ENCODE measurements at regions not wholly inside any gene's neighbourhood (a gene's known extent, or its start where the extent isn't known, plus 50 kb on each side); places are given as distances from the start of the nearest gene placed in this dataset.
"Not testable (repeated sequence)": the region's sequence is repeated elsewhere in the genome, so short reads cannot be mapped to it uniquely, and the experiment has no call there.

DNA sequence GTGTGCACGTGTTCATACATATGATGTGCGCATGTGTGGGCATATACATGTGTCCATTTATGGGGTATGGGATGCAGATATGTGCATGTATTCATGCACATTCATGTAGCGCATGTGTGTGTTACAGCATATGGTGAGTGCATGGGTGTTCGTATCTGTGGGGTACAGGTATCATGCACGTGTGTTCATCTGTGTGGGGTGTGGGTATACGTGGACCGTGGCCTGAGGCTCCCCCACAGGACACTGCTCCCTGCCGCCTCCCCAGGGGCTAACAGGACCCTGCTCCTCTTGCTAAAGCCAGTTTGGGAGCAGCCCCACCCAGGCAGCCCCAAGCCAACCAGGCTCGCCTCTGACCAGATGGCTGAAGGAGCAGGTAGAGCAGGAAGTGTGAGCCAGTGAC lies 213.4 kb upstream of the POTEB2 start:
- not testable (repeated sequence) for H3K4me1 Mint-ChIP-seq (ENCODE audit: low read depth, unreplicated experiment); DNase-seq; H3K36me3 Mint-ChIP-seq (ENCODE audit: unreplicated experiment); H3K27me3 Mint-ChIP-seq (ENCODE audit: unreplicated experiment); H3K27ac Mint-ChIP-seq (ENCODE audit: unreplicated experiment); H3K4me3 Mint-ChIP-seq (ENCODE audit: unreplicated experiment); H3K9me3 Mint-ChIP-seq (ENCODE audit: unreplicated experiment)

DNA sequence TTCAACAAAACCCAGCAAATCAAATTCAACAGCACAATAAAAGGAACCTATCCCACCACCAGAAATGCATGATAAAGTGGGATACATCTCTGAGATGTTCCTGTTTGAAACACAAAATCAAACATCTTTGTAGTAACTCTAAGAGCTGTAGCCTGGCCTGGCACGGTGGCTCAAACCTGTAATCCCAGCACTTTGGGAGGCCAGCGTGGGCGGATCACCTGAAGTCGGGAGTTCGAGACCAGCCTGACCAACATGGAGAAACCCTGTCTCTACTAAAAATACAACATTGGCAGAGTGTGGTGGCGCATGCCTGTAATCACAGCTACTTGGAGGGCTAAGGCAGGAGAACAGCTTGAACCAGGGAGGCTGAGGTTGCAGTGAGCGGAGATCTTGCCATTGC lies 202.8 kb upstream of the POTEB2 start:
- H3K9me3 Mint-ChIP-seq (ENCODE audit: unreplicated experiment); H3K4me3 Mint-ChIP-seq (ENCODE audit: unreplicated experiment); H3K27me3 Mint-ChIP-seq (ENCODE audit: unreplicated experiment); DNase-seq; H3K27ac Mint-ChIP-seq (ENCODE audit: unreplicated experiment); H3K36me3 Mint-ChIP-seq (ENCODE audit: unreplicated experiment); H3K4me1 Mint-ChIP-seq (ENCODE audit: low read depth, unreplicated experiment): not testable (repeated sequence)

DNA sequence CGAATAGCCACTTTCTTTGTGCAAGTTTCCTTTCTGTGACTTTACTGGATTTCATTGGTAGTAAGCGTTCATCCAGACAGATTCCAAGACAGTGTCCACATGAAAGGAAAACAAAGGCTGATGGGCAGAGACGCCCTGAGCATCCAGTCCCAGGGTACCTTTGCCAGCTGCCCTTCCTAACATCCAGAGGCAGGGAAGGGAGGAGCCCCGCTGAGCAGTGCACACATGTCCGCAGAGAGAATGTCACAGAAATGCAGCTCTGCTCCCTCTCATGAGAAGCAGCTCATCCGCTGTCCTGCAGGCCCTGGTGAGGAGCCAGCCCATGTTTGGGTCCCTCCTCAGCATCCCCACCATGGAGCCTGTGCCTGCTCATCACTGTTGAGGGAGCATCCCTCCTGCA lies 197.4 kb upstream of the POTEB2 start:
- not testable (repeated sequence) for H3K9me3 Mint-ChIP-seq (ENCODE audit: unreplicated experiment); H3K36me3 Mint-ChIP-seq (ENCODE audit: unreplicated experiment); H3K4me3 Mint-ChIP-seq (ENCODE audit: unreplicated experiment)

DNA sequence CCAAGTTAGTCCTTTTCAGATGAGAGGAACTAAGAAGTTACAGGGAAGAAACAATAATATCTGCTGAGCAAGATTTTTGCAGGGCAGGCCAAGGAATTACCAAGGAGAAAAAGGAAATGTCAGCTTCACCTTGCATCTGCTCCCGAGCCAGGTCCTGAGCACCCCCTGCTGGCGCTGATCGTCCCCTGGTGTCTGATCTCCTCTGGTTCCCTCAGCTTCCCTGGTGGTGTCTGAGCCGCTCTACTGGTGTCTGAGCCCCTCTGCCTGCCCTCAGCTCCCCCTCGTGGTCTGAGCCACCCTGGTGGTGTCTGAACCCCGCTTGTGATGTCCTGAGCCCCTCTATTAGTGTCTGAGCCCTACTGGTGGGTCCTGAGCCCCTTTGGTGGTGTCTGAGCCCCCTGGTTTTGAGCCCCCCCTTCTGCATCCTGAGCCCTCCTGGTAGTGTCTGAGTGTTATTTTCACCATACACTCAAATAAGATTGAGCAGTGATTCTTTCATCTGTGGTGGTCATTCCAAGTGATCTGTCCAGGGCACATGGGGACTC lies 196.6 kb upstream of the POTEB2 start:
- H3K9me3 Mint-ChIP-seq (ENCODE audit: unreplicated experiment); H3K36me3 Mint-ChIP-seq (ENCODE audit: unreplicated experiment); H3K27me3 Mint-ChIP-seq (ENCODE audit: unreplicated experiment); DNase-seq; H3K4me3 Mint-ChIP-seq (ENCODE audit: unreplicated experiment); H3K27ac Mint-ChIP-seq (ENCODE audit: unreplicated experiment); H3K4me1 Mint-ChIP-seq (ENCODE audit: low read depth, unreplicated experiment): not testable (repeated sequence)

More for the DNA sequence above, 197.4 kb upstream of the POTEB2 start:
- H3K4me1 Mint-ChIP-seq (ENCODE audit: low read depth, unreplicated experiment); H3K27me3 Mint-ChIP-seq (ENCODE audit: unreplicated experiment); DNase-seq; H3K27ac Mint-ChIP-seq (ENCODE audit: unreplicated experiment): not testable (repeated sequence)

DNA sequence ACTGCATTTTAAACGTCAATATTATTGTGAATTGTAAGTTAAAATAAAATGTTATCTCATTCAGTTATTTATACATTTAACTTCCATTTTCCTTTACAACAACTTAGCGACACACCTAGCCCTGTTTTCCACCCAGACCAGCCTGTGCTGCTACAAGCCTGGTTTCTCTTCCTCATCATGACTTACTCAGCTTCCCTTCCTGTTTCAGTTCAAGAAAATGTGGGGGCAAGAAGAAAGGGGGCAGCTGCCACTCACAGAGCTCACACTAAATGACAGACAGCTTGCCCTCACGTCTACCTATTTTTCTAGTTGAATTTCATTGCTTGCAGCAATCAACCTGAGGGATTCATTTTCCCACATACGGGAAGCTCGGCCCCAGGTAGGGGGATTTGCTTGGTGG lies 185.8 kb upstream of the POTEB2 start:
- not testable (repeated sequence) for DNase-seq; H3K36me3 Mint-ChIP-seq (ENCODE audit: unreplicated experiment); H3K27ac Mint-ChIP-seq (ENCODE audit: unreplicated experiment); H3K4me1 Mint-ChIP-seq (ENCODE audit: low read depth, unreplicated experiment); H3K27me3 Mint-ChIP-seq (ENCODE audit: unreplicated experiment); H3K9me3 Mint-ChIP-seq (ENCODE audit: unreplicated experiment); H3K4me3 Mint-ChIP-seq (ENCODE audit: unreplicated experiment)

DNA sequence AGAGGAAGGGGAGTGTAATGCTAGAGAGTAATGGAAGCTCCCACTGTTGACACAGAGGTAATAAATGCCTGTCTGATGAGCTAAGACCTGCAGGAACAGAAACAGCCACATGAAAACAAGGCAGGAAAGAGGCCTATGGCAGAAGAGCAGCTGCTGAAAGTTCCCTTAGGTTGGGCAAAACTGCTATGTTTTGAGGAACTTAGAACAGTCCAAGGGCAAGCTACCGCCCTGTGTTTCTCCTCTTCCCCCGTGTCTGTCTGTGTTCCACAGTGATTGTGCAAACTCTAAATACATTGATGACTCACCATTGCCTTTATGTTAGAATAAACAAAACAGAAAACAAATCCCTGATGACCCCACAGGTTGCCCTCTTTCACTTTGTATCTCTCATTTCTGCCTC lies 165.6 kb upstream of the POTEB2 start:
- H3K27me3 Mint-ChIP-seq (ENCODE audit: unreplicated experiment); H3K4me3 Mint-ChIP-seq (ENCODE audit: unreplicated experiment); H3K9me3 Mint-ChIP-seq (ENCODE audit: unreplicated experiment); H3K4me1 Mint-ChIP-seq (ENCODE audit: low read depth, unreplicated experiment); H3K36me3 Mint-ChIP-seq (ENCODE audit: unreplicated experiment); DNase-seq; H3K27ac Mint-ChIP-seq (ENCODE audit: unreplicated experiment): not testable (repeated sequence)

DNA sequence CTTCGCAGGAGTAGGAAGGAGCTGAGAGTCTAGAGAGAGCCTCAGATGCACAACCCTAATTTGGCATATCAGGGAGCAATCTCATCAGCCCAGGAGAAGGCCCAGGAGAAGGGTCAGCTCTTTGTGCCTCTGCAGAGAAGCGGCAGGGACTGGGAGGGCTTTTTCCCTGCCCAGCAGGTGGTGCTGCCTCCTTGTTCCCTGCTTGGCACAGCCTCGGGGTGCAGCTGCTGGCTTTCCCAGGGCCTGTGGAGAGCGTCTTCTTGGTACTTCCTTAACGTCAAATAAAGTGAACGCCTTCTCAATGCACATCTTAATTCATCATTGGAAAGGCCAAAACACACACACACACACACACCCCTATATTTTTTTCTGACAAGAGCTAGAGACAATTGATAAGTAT lies 162.9 kb upstream of the POTEB2 start:
- not testable (repeated sequence) for H3K27ac Mint-ChIP-seq (ENCODE audit: unreplicated experiment); H3K36me3 Mint-ChIP-seq (ENCODE audit: unreplicated experiment); H3K27me3 Mint-ChIP-seq (ENCODE audit: unreplicated experiment); H3K4me3 Mint-ChIP-seq (ENCODE audit: unreplicated experiment); H3K9me3 Mint-ChIP-seq (ENCODE audit: unreplicated experiment); DNase-seq; H3K4me1 Mint-ChIP-seq (ENCODE audit: low read depth, unreplicated experiment)

DNA sequence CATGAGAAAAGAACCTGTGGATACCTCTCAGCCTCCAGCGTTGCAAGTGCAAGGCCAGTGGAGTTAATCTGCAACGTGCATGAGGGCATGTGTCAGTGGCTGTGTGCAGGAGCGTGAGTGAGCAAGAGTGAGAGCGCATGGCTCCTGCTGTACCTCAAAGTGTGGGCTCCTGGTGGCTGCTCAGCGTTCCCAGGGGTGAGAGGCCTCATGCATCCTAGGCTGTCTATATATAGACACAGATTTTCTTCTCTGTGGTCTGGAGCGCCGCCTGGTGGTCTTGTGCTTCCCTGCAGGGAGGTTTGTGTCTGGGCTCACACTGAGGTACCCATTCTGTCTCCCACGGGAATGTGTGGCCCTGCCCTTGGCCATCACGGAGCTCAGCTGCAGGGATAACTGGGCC lies 161.8 kb upstream of the POTEB2 start:
- not testable (repeated sequence) for H3K4me1 Mint-ChIP-seq (ENCODE audit: low read depth, unreplicated experiment); H3K27ac Mint-ChIP-seq (ENCODE audit: unreplicated experiment); H3K36me3 Mint-ChIP-seq (ENCODE audit: unreplicated experiment); H3K9me3 Mint-ChIP-seq (ENCODE audit: unreplicated experiment); DNase-seq; H3K4me3 Mint-ChIP-seq (ENCODE audit: unreplicated experiment); H3K27me3 Mint-ChIP-seq (ENCODE audit: unreplicated experiment)

DNA sequence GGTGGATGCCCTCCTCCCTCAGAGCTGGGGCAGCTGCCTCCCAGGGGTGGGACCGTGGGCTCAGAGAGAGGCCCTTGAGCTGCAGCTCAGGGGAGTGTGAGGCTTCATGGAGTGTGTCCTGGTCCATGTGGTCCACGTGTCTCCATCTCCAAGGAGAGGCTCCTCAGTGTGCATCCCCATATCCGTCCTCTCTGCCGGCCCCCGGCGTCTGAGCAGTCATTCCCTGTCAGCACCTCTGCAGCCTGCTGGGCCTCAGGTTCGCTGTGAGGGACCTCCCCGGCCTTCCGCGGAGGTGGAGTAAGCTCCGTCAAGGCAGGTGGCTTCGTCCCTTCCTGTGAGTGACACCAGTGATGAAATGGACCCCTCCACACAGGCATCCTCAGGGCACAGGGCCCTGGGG lies 160.7 kb upstream of the POTEB2 start:
- H3K9me3 Mint-ChIP-seq (ENCODE audit: unreplicated experiment); H3K4me1 Mint-ChIP-seq (ENCODE audit: low read depth, unreplicated experiment); H3K27me3 Mint-ChIP-seq (ENCODE audit: unreplicated experiment); H3K4me3 Mint-ChIP-seq (ENCODE audit: unreplicated experiment); H3K27ac Mint-ChIP-seq (ENCODE audit: unreplicated experiment); H3K36me3 Mint-ChIP-seq (ENCODE audit: unreplicated experiment): not testable (repeated sequence)
- peak; percentile 5 for DNase-seq

DNA sequence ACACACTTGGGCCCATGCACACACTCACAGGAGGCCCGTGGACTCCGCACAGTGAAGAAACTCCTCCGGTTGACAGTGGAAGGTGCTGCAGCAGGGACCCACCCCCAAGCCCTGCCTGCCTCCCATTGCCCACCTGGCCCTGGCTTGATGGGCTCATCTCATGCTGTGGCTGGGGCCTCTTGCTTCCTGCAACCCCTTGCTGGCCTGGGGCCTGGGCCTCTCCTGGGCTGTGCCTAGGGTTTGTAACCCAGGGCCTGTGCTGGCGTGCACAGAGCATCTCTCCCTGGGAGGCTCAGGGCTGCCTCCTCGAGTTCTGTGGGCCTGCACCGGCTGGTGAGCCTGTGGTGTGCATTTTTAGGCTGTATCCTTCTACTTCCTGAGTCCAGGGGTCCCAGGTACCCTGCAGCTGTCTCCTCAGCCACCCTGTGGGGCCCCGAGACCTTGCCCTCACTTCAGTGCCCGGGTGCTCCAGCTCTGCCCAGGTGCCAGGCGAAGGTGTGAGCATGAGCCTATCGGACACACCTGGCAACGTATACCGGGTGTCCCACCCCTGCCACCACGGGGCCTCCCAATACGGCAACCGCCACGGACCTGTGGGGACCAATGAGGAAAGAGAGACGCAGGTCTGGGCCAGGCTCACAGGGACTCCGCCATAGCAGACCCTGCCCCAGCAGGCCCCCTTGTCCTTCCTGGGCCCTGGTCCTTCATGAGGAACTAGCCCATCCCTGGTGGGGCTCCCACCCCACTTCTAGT lies 158.3 kb upstream of the POTEB2 start:
- H3K36me3 Mint-ChIP-seq (ENCODE audit: unreplicated experiment): not testable (repeated sequence)

DNA sequence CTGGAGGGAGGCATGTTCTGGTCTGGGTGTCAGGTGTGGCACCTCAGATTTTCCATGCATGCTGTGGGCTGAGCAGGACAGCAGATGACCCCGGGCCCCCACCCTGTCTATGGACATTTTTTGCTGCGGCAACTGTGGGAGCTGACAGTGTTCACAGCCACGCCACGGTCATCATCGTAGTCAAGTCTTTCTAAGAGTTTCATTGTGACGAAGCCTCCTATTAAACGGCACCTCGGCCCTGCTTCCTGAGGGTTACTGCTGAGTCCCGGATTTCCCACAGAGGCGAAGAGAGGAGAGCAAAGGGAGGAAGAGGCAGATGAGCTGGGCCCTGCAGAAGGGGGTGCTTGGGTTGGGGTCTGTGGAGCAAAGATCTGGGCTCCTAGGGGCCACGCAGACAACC lies 152.1 kb upstream of the POTEB2 start:
- H3K27me3 Mint-ChIP-seq (ENCODE audit: unreplicated experiment); H3K4me3 Mint-ChIP-seq (ENCODE audit: unreplicated experiment); DNase-seq; H3K36me3 Mint-ChIP-seq (ENCODE audit: unreplicated experiment); H3K4me1 Mint-ChIP-seq (ENCODE audit: low read depth, unreplicated experiment); H3K27ac Mint-ChIP-seq (ENCODE audit: unreplicated experiment); H3K9me3 Mint-ChIP-seq (ENCODE audit: unreplicated experiment): not testable (repeated sequence)

More for the DNA sequence above, 158.3 kb upstream of the POTEB2 start:
- not testable (repeated sequence) for H3K27ac Mint-ChIP-seq (ENCODE audit: unreplicated experiment); H3K9me3 Mint-ChIP-seq (ENCODE audit: unreplicated experiment); H3K4me3 Mint-ChIP-seq (ENCODE audit: unreplicated experiment); H3K4me1 Mint-ChIP-seq (ENCODE audit: low read depth, unreplicated experiment); H3K27me3 Mint-ChIP-seq (ENCODE audit: unreplicated experiment)
- peak; percentile 6 for DNase-seq

DNA sequence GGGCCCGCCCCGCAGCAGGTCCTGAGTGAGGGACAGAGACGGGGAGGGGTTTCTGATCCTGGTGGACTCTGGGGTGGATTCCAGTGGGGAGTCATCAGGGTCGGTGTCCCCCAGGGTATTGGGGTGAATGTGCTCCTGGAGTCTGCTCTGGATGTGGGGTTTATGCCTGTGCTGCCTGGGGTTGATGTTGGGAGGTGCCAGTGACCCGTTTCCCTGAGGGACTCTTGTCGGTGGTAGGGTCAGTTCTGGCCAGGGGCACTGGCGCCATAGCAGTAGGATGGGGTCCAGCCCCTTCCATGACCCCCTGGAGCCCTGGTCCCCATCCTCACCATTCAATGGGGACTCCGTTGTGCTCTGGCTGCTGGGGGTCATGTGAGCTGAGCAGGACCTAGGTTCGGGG lies 151.2 kb upstream of the POTEB2 start:
- not testable (repeated sequence) for H3K27me3 Mint-ChIP-seq (ENCODE audit: unreplicated experiment)

DNA sequence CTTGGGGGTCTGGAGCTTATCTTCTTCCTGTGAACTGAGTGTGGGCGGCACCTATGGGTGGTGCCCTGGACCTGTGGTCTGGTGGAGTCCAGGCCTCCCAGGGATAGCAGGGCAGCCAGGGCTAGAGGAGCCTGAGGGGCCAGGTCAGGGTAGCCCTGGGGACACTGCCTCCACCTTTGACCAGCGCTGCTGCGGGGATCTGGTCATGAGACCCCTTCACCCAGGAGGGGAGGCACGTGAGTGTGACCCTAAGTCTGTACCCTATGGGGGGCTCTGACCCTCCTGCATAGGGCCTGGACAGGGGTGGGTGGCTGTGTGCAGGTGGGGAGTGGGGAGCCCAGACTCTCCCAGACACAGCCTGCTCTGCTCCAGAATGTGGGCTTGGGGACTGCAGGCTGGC lies 150.5 kb upstream of the POTEB2 start:
- H3K4me3 Mint-ChIP-seq (ENCODE audit: unreplicated experiment); H3K9me3 Mint-ChIP-seq (ENCODE audit: unreplicated experiment); H3K4me1 Mint-ChIP-seq (ENCODE audit: low read depth, unreplicated experiment); DNase-seq; H3K27me3 Mint-ChIP-seq (ENCODE audit: unreplicated experiment); H3K27ac Mint-ChIP-seq (ENCODE audit: unreplicated experiment); H3K36me3 Mint-ChIP-seq (ENCODE audit: unreplicated experiment): not testable (repeated sequence)

More for the DNA sequence above, 151.2 kb upstream of the POTEB2 start:
- H3K27ac Mint-ChIP-seq (ENCODE audit: unreplicated experiment); H3K36me3 Mint-ChIP-seq (ENCODE audit: unreplicated experiment); DNase-seq; H3K4me1 Mint-ChIP-seq (ENCODE audit: low read depth, unreplicated experiment); H3K4me3 Mint-ChIP-seq (ENCODE audit: unreplicated experiment); H3K9me3 Mint-ChIP-seq (ENCODE audit: unreplicated experiment): not testable (repeated sequence)

All from glutamatergic neuron (in vitro differentiated cells).